Panc1 (cell line): ENCODE measurements at regions not wholly inside any gene's neighbourhood (a gene's known extent, or its start where the extent isn't known, plus 50 kb on each side); places are given as distances from the start of the nearest gene placed in this dataset.

Experiments
- ATAC-seq: fragments of 200-7000 bp; cut with Tn5 transposase; 2 replicates; pipeline ENCODE4 v1.9.1; 2020; ENCODE audit warnings: mild to moderate bottlenecking, moderate library complexity
- BruUV-seq: library from RNA; stranded (reverse); fragments of 400-500 nt; replicated peaks from 2 replicates; lab custom pipeline; 2021; lab: Mats Ljungman, UMichigan
- CTCF ChIA-PET: fragments of 300-600 bp; sonication (Branson Sonifier 250); formaldehyde crosslinking; loops from one replicate; lab custom pipeline; 2022; ENCODE audit warnings: antibody characterized with exemption; lab: Charles Lee
- POLR2A ChIA-PET: fragments of 300-600 bp; sonication (Branson Sonifier 250); formaldehyde crosslinking; loops from one replicate; lab custom pipeline; 2022; ENCODE audit warnings: antibody characterized with exemption; lab: Charles Lee
- DNase-seq: peaks from one replicate; pipeline ENCODE4 v3.0.0-alpha.2; 2010; ENCODE audit warnings: low read depth, low spot score
- H3K27ac ChIP-seq: 2 replicates; pipeline ENCODE4 v1.5.1; 2011; ENCODE audit warnings: mild to moderate bottlenecking, low read length, inconsistent platforms
- H3K27me3 ChIP-seq: fragments of 200-500 bp; sonication (Bioruptor generic); 2 replicates; pipeline ENCODE4 v1.6.0; 2014; ENCODE audit warnings: low read length, inconsistent platforms; ENCODE audit not compliant: control insufficient read depth, insufficient read depth
- H3K36me3 ChIP-seq: fragments of 200-500 bp; sonication (Bioruptor generic); 2 replicates; pipeline ENCODE4 v1.5.1; 2014; ENCODE audit warnings: inconsistent platforms, mild to moderate bottlenecking, low read length, moderate library complexity; ENCODE audit not compliant: control insufficient read depth, insufficient read depth
- H3K4me1 ChIP-seq: 2 replicates; pipeline ENCODE4 v1.5.1; 2011; ENCODE audit warnings: inconsistent platforms, mild to moderate bottlenecking, low read length, moderate library complexity; ENCODE audit not compliant: control insufficient read depth, insufficient read depth
- H3K4me3 ChIP-seq, 2 experiments: 2 replicates each; pipeline ENCODE4 v1.5.1; 2011 to 2012; ENCODE audit warnings: low read depth in 2 of 2, low read length in 2 of 2, mild to moderate bottlenecking in 2 of 2, inconsistent platforms in 1 of 2, moderate library complexity in 1 of 2
- H3K9me3 ChIP-seq: fragments of 200-500 bp; sonication (Bioruptor generic); 2 replicates; pipeline ENCODE4 v1.5.1; 2014; ENCODE audit warnings: low read depth, mild to moderate bottlenecking, inconsistent platforms, low read length, moderate library complexity; ENCODE audit not compliant: control insufficient read depth, insufficient read depth
- POLR2AphosphoS5 ChIP-seq: IDR thresholded peaks from 2 replicates; pipeline ENCODE4 v1.6.1; 2012; ENCODE audit warnings: mild to moderate bottlenecking, low read depth, low read length, moderate library complexity
- REST ChIP-seq, 2 experiments: IDR thresholded peaks; 2 replicates each; pipeline ENCODE4 v1.6.1; 2011 to 2012; ENCODE audit warnings: low read depth in 2 of 2, control low read depth in 1 of 2, low read length in 1 of 2, mild to moderate bottlenecking in 1 of 2, moderate library complexity in 1 of 2; ENCODE audit not compliant: insufficient read depth in 1 of 2
- SIN3A ChIP-seq: IDR thresholded peaks from 2 replicates; pipeline ENCODE4 v1.6.1; 2012; ENCODE audit warnings: low read depth, mild to moderate bottlenecking, low read length, moderate library complexity, borderline replicate concordance; ENCODE audit not compliant: insufficient read depth
- TCF7L2 ChIP-seq: IDR thresholded peaks from 2 replicates; pipeline ENCODE4 v1.6.1; 2011; ENCODE audit warnings: mild to moderate bottlenecking, low read depth, low read length, inconsistent platforms
- in situ Hi-C: cut with HindIII; loops from 2 replicates; pipeline ENCODE4 v1.10.0; 2016; ENCODE audit warnings: low sequenced_read_pairs, low pct_unique_long_range_greater_than_20kb
- intact Hi-C: fragments of 100-400 bp; cut with micrococcal nuclease; formaldehyde crosslinking; loops from one replicate; pipeline ENCODE4 v1.10.0; 2022; ENCODE audit not compliant: unreplicated experiment
- TF ChIP-seq, protein P1 (sequence below): fragments of 450-650 bp; IDR thresholded peaks from 2 replicates; pipeline ENCODE4 v1.5.1; 2017; ENCODE audit warnings: mild to moderate bottlenecking

- CTCF ChIA-PET: no interaction called here
- no peak for ATAC-seq
- no peak for DNase-seq
- in situ Hi-C loops (no loop called here), intact Hi-C loops (no loop called here)
- no peaks in the 10 kb centered on the region for H3K36me3 ChIP-seq
- H3K9me3 ChIP-seq: no peaks in the 10 kb centered on the region
- no peaks in the 10 kb centered on the region for H3K27me3 ChIP-seq
- no peak overlapping the region for H3K27ac ChIP-seq
- no peak overlapping the region for H3K4me3 ChIP-seq
- peaks cover 10% of the 10 kb centered on the region for H3K4me1 ChIP-seq
- POLR2A ChIA-PET: no interaction called here
- BruUV-seq: no TSS peak
- TF ChIP-seq TCF7L2 (no peak), REST (IDR thresholded peaks at IDR 0.05; ENCODE audit: insufficient read depth in 1 of 2, low read depth in 2 of 2, low read length in 1 of 2) (no peak), SIN3A (no peak)
Observed at GRCh38 chr9:129379886-129380285, 201.8 kb upstream of the IER5L start.

DNA sequence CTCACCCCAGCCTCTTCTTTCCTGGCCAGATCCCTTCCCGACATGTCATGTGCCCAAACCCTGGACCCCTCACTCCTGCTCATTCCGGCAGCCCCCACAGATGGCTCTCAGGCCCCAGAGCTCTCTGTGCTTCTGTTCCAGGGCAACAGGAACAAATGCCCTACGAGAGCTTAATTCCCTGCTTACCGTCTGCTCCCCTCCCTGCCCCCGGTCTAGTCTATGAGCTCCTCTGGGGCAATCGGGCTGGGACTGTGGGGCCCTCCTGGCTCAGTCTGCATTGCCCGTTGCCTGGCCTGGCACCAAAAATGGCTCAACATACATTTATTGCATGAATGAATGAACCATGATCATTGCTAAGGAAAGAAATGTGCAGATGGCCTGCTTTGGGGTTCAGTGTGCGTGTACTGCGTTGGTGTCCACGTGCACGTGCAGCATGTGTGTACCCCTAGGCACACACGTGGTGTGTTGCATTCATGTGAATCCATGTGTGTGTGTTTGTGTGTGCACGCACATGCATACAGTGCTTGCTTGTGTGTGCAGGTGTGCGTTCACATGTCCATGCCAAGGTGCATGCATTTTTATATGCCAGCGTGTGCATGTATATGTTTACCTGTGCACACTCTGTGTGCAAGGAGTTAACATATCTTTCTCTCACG lies 201.2 kb upstream of the IER5L start:
- no peaks in the 10 kb centered on the region for H3K36me3 ChIP-seq
- no TSS peak for BruUV-seq
- H3K27me3 ChIP-seq: no peaks in the 10 kb centered on the region
- TF ChIP-seq TCF7L2: no peak
- no peak for TF ChIP-seq SIN3A
- no peak for TF ChIP-seq REST (IDR thresholded peaks at IDR 0.05; ENCODE audit: insufficient read depth in 1 of 2, low read depth in 2 of 2, low read length in 1 of 2)
- no peak for TF ChIP-seq POLR2AphosphoS5
- TF ChIP-seq, protein P1, sequence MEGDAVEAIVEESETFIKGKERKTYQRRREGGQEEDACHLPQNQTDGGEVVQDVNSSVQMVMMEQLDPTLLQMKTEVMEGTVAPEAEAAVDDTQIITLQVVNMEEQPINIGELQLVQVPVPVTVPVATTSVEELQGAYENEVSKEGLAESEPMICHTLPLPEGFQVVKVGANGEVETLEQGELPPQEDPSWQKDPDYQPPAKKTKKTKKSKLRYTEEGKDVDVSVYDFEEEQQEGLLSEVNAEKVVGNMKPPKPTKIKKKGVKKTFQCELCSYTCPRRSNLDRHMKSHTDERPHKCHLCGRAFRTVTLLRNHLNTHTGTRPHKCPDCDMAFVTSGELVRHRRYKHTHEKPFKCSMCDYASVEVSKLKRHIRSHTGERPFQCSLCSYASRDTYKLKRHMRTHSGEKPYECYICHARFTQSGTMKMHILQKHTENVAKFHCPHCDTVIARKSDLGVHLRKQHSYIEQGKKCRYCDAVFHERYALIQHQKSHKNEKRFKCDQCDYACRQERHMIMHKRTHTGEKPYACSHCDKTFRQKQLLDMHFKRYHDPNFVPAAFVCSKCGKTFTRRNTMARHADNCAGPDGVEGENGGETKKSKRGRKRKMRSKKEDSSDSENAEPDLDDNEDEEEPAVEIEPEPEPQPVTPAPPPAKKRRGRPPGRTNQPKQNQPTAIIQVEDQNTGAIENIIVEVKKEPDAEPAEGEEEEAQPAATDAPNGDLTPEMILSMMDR: no peak
- ATAC-seq (no peak), DNase-seq (no peak)
- no peaks in the 10 kb centered on the region for H3K9me3 ChIP-seq
- H3K4me1 ChIP-seq: peaks cover 10% of the 10 kb centered on the region
- no peak overlapping the region for H3K4me3 ChIP-seq
- no peak overlapping the region for H3K27ac ChIP-seq
- ChIA-PET POLR2A (no interaction called here), CTCF (no interaction called here)
- in situ Hi-C loops: no loop called here
- intact Hi-C loops: no loop called here
